GM12878 (cell line): ENCODE measurements at regions not wholly inside any gene's neighbourhood (a gene's known extent, or its start where the extent isn't known, plus 50 kb on each side); places are given as distances from the start of the nearest gene placed in this dataset.

ENCODE experiments used
- ATAC-seq: fragments of 200-7000 bp; cut with Tn5 transposase; 3 replicates; pipeline ENCODE4 v1.9.1; 2020; ENCODE audit warnings: mild to moderate bottlenecking, moderate library complexity
- BruUV-seq: library from RNA; stranded (reverse); fragments of 400-500 nt; replicated peaks from 2 replicates; lab custom pipeline; 2021; lab: Mats Ljungman, UMichigan
- CTCF ChIA-PET: fragments of 300-600 bp; sonication (Branson Sonifier 250); formaldehyde crosslinking; extraction: SDS; loops from one replicate; lab custom pipeline; 2021; ENCODE audit warnings: inconsistent platforms; lab: Yijun Ruan, JAX
- POLR2A ChIA-PET: fragments of 350-600 bp; formaldehyde crosslinking; extraction: SDS; loops from one replicate; lab custom pipeline; 2021; ENCODE audit warnings: inconsistent platforms; lab: Charles Lee
- RAD21 ChIA-PET: fragments of 300-600 bp; sonication (Branson Sonifier 250); formaldehyde crosslinking; loops from one replicate; lab custom pipeline; 2023; ENCODE audit warnings: antibody characterized with exemption; ENCODE audit not compliant: unreplicated experiment; lab: Charles Lee
- SMC1A ChIA-PET: fragments of 300-600 bp; sonication (Branson Sonifier 250); formaldehyde crosslinking; loops from one replicate; lab custom pipeline; 2023; ENCODE audit not compliant: unreplicated experiment, uncharacterized antibody; lab: Charles Lee
- DNase-seq: peaks from one replicate; pipeline ENCODE4 v3.0.0-alpha.2; 2011; ENCODE audit warnings: low read depth, low spot score
- FAIRE-seq: peaks from 3 replicates; lab custom pipeline; 2011; peaks lifted over from hg19 to GRCh38; lab: Jason Lieb, UNC
- H2AFZ ChIP-seq: 2 replicates; pipeline ENCODE4 v1.6.0; 2011; ENCODE audit warnings: low read depth, low read length, control low read depth; ENCODE audit not compliant: control insufficient read depth
- H3K27ac ChIP-seq: 2 replicates; pipeline ENCODE4 v1.5.1; 2011; ENCODE audit warnings: control low read depth; ENCODE audit not compliant: control insufficient read depth, insufficient read depth
- H3K27me3 ChIP-seq, 2 experiments: replicated peaks in 1 of 2; 2 replicates each; pipeline versions ENCODE4 v1.6.0 to v1.6.1; 2011; ENCODE audit warnings: low read length in 1 of 2; ENCODE audit not compliant: control insufficient read depth in 2 of 2, insufficient read depth in 2 of 2
- H3K36me3 ChIP-seq, 2 experiments: 2 replicates each; pipeline ENCODE4 v1.5.1; 2011; ENCODE audit warnings: low read length in 1 of 2; ENCODE audit not compliant: control insufficient read depth in 2 of 2, insufficient read depth in 2 of 2
- H3K4me1 ChIP-seq: 2 replicates; pipeline ENCODE4 v1.6.1; 2011; ENCODE audit warnings: mild to moderate bottlenecking, low read length, moderate library complexity, mixed read lengths; ENCODE audit not compliant: control insufficient read depth, insufficient read depth
- H3K4me2 ChIP-seq: 2 replicates; pipeline ENCODE4 v1.6.0; 2011; ENCODE audit warnings: control low read depth; ENCODE audit not compliant: control insufficient read depth, insufficient read depth
- H3K4me3 ChIP-seq: fragments of 200-600 bp; sonication (generic); 2 replicates; pipeline ENCODE4 v1.5.1; 2016
- H3K79me2 ChIP-seq: 2 replicates; pipeline ENCODE4 v1.6.0; 2011; ENCODE audit warnings: low read length; ENCODE audit not compliant: control insufficient read depth, insufficient read depth
- H3K9ac ChIP-seq: 2 replicates; pipeline ENCODE4 v1.8.0; 2011; ENCODE audit warnings: low read length, control low read depth, mixed read lengths; ENCODE audit not compliant: control insufficient read depth, insufficient read depth
- H3K9me3 ChIP-seq: replicated peaks from 3 replicates; pipeline ENCODE4 v1.5.1; 2011; ENCODE audit warnings: mild to moderate bottlenecking, low read length; ENCODE audit not compliant: control insufficient read depth, insufficient read depth
- H4K20me1 ChIP-seq: 2 replicates; pipeline ENCODE4 v1.6.0; 2011; ENCODE audit not compliant: control insufficient read depth, insufficient read depth
- CHD4 ChIP-seq: fragments of 200-600 bp; sonication (generic); IDR thresholded peaks from 2 replicates; pipeline ENCODE4 v1.6.1; 2016; ENCODE audit warnings: mild to moderate bottlenecking
- EED ChIP-seq: sonication (generic); IDR thresholded peaks from 2 replicates; pipeline ENCODE4 v1.6.1; 2016; ENCODE audit warnings: antibody characterized with exemption, low read depth
- HCFC1 ChIP-seq: fragments of 150-350 bp; IDR thresholded peaks from 2 replicates; pipeline ENCODE4 v1.6.1; 2014; ENCODE audit warnings: low read length
- SIX5 ChIP-seq: IDR thresholded peaks from 2 replicates; pipeline ENCODE4 v1.6.1; 2011; ENCODE audit warnings: mild to moderate bottlenecking, low read depth, low read length, moderate library complexity; ENCODE audit not compliant: severe bottlenecking
- TARDBP ChIP-seq: IDR thresholded peaks from 2 replicates; pipeline ENCODE4 v1.6.1; 2016; ENCODE audit warnings: borderline replicate concordance
- TCF7 ChIP-seq: IDR thresholded peaks from 2 replicates; pipeline ENCODE4 v1.6.1; 2014; ENCODE audit warnings: antibody characterized with exemption, borderline replicate concordance
- YY1 ChIP-seq: IDR thresholded peaks from 2 replicates; pipeline ENCODE4 v1.6.1; 2011; ENCODE audit warnings: low read depth, mild to moderate bottlenecking, low read length
- ZNF217 ChIP-seq: fragments of 450-650 bp; IDR thresholded peaks from 2 replicates; pipeline ENCODE4 v1.6.1; 2017; ENCODE audit warnings: antibody characterized with exemption, mild to moderate bottlenecking
- WGBS: methylation state at CpG from one replicate; pipeline ENCODE4 v1.1.6; 2016; ENCODE audit warnings: low lambda C conversion rate; ENCODE audit not compliant: insufficient replicate concordance, insufficient coverage; ENCODE audit errors: missing lambda C conversion rate; 5-methylcytosine and 5-hydroxymethylcytosine counted together
- in situ Hi-C: fragments of 300-500 bp; cut with MboI; formaldehyde crosslinking; loops from 9 replicates; pipeline ENCODE4 v1.14.3; 2018; ENCODE audit warnings: mixed read lengths
- intact Hi-C: fragments of 100-400 bp; cut with micrococcal nuclease; formaldehyde crosslinking; loops from one replicate; pipeline ENCODE4 v1.14.2; 2022; ENCODE audit not compliant: unreplicated experiment
- TF ChIP-seq, protein P1 (sequence below): IDR thresholded peaks from 2 replicates; pipeline ENCODE4 v1.6.1; 2011; ENCODE audit warnings: borderline replicate concordance, low read depth, mild to moderate bottlenecking, moderate library complexity, mixed read lengths, low read length; ENCODE audit not compliant: insufficient read depth; ENCODE audit errors: extremely low read length
- TF ChIP-seq, protein P2 (sequence below): IDR thresholded peaks from 2 replicates; pipeline ENCODE4 v1.6.1; 2011; ENCODE audit warnings: borderline replicate concordance, low read depth, mild to moderate bottlenecking, moderate library complexity, low read length; ENCODE audit not compliant: insufficient read depth, poor library complexity, severe bottlenecking
- TF ChIP-seq, protein P3 (sequence below): fragments of 450-650 bp; IDR thresholded peaks from 2 replicates; pipeline ENCODE4 v1.6.1; 2014; ENCODE audit warnings: mild to moderate bottlenecking

DNA sequence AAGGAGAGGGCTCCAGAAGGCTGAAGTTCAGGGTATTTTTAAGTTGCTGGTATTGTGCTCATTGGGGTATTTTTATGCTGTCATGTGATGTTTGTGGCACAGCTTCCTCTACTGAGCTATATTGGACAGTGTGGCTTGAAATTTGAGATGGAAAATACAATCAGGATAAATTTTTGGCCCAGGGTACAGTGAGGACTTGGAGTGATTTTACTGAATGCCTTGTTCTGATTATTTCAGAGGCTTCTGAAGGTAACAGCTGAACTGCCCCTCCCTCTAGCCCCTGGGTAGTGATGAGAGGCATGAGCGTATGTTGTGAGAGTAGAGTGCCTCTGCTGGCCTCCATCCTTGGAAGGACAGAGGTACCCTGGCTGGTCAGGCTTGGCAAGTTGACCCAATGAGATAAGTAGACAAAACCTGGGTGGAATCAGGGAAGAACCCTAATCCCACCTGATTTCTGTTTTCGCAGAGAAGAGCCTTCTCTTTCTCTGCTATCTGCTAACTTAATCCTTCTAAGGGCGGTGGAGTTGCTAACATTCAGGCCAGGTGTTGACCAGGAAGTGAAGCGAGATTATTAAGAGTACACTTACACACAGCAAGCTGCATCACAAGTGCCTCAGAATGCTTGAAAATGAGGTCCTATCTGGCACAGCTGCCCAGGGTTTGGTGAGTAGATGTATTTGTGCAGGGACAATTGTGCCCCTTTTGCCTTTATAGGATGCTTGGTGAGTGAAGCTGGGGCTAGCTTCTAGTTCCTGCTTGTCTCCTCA lies 98.1 kb upstream of the CLSTN2 start (continued):
- TF ChIP-seq, protein P1, sequence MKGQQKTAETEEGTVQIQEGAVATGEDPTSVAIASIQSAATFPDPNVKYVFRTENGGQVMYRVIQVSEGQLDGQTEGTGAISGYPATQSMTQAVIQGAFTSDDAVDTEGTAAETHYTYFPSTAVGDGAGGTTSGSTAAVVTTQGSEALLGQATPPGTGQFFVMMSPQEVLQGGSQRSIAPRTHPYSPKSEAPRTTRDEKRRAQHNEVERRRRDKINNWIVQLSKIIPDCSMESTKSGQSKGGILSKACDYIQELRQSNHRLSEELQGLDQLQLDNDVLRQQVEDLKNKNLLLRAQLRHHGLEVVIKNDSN, result no peak
- TF ChIP-seq SIX5 (no peak), CHD4 (no peak), ZNF217 (no peak), EED (no peak), HCFC1 (no peak), TARDBP (no peak), TCF7 (no peak)
- TF ChIP-seq, protein P2, sequence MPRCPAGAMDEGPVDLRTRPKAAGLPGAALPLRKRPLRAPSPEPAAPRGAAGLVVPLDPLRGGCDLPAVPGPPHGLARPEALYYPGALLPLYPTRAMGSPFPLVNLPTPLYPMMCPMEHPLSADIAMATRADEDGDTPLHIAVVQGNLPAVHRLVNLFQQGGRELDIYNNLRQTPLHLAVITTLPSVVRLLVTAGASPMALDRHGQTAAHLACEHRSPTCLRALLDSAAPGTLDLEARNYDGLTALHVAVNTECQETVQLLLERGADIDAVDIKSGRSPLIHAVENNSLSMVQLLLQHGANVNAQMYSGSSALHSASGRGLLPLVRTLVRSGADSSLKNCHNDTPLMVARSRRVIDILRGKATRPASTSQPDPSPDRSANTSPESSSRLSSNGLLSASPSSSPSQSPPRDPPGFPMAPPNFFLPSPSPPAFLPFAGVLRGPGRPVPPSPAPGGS, result no peak

DNA sequence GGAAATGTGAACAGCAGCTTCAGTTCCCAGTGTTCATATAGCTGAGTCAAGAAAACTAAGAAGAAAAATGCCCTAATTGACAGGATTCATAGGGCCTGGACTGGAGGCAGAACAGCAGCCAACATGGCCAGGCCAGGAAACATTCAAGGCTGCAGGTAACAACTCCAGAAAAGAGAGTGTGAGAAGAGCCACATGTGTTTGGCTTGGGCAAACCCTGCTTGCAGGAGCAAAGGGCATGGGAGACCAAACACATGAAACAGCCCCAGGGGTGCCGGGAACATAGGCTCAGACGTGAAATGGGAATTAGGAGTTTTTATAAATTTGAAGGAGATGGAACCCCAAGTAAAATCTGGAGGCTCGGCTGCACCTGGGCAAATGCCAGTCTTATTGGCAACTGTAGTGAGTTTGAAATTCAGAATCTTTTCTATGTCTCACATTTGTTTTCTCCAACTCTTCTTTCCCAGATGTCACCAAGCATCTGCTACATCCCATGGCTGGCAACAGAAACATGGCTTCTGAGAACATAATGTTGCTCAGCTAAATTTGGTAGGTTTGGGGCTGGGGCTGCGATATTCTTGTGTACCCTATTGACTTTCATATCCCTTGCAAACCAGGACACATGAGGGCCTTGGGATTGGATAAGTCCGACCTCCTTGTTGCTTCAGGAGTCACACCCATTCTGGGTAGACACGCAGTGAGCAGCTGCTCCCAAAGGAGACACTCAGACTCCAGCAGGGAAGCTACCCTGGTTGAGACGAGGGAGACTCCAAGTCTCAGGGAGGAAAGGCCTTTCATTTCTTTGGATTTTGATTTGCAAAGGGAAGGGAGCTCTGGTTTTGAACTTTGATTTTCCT lies 98.9 kb upstream of the CLSTN2 start:
- FAIRE-seq (no peak), DNase-seq (no peak), ATAC-seq (no peak)
- Histone ChIP-seq H3K4me1 (no peaks in the 10 kb centered on the region), H3K27me3 (no peaks in the 10 kb centered on the region), H3K4me3 (no peak overlapping the region), H3K9me3 (no peaks in the 10 kb centered on the region), H3K4me2 (no peak overlapping the region), H3K36me3 (no peaks in the 10 kb centered on the region), H3K79me2 (no peaks in the 10 kb centered on the region), H2AFZ (no peak overlapping the region), H3K9ac (no peak overlapping the region), H4K20me1 (no peaks in the 10 kb centered on the region), H3K27ac (no peak overlapping the region)
- intact Hi-C loops, result no loop called here
- RAD21 ChIA-PET, result no interaction called here
- CTCF ChIA-PET, result no interaction called here
- 16% methylated on average over 7 of the region's 7 CpGs for WGBS
- in situ Hi-C loops, result no loop called here
- POLR2A ChIA-PET, result no interaction called here
- TF ChIP-seq, protein P3, sequence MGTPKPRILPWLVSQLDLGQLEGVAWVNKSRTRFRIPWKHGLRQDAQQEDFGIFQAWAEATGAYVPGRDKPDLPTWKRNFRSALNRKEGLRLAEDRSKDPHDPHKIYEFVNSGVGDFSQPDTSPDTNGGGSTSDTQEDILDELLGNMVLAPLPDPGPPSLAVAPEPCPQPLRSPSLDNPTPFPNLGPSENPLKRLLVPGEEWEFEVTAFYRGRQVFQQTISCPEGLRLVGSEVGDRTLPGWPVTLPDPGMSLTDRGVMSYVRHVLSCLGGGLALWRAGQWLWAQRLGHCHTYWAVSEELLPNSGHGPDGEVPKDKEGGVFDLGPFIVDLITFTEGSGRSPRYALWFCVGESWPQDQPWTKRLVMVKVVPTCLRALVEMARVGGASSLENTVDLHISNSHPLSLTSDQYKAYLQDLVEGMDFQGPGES, result no peak
- TF ChIP-seq YY1, result no peak
- no TSS peak for BruUV-seq
- SMC1A ChIA-PET, result no interaction called here
